Fibroblast of lung (primary cell): ENCODE measurements at regions not wholly inside any gene's neighbourhood (a gene's known extent, or its start where the extent isn't known, plus 50 kb on each side); places are given as distances from the start of the nearest gene placed in this dataset.

Experiments
- DNase-seq, 2 donors: peaks; one replicate each; pipeline versions ENCODE4 v3.0.0 to v3.0.0-alpha.2; 2010; ENCODE audit warnings: low read depth in 2 of 2
- H2AFZ ChIP-seq: 2 replicates; pipeline ENCODE4 v1.5.1; 2012; ENCODE audit warnings: low read length, control low read depth, inconsistent platforms
- H3K27ac ChIP-seq: 2 replicates; pipeline ENCODE4 v1.5.1; 2011; ENCODE audit warnings: low read length, control low read depth; ENCODE audit not compliant: insufficient read depth
- H3K27me3 ChIP-seq: 2 replicates; pipeline ENCODE4 v1.5.1; 2011; ENCODE audit warnings: mild to moderate bottlenecking, low read length; ENCODE audit not compliant: control insufficient read depth, insufficient read depth
- H3K36me3 ChIP-seq: 2 replicates; pipeline ENCODE4 v1.5.1; 2011; ENCODE audit warnings: low read length; ENCODE audit not compliant: control insufficient read depth, insufficient read depth
- H3K4me1 ChIP-seq: 2 replicates; pipeline ENCODE4 v1.5.1; 2011; ENCODE audit warnings: low read length; ENCODE audit not compliant: control insufficient read depth, insufficient read depth; ENCODE audit errors: extremely low read depth
- H3K4me2 ChIP-seq: 2 replicates; pipeline ENCODE4 v1.5.1; 2011; ENCODE audit warnings: low read length, control low read depth; ENCODE audit not compliant: insufficient read depth; ENCODE audit errors: extremely low read depth
- H3K4me3 ChIP-seq, 4 experiments: fragments of 200-600 bp in 1 of 4; sonication (generic) in 1 of 4; replicated peaks in 1 of 4; 2 replicates each; pipeline ENCODE4 v1.5.1; 2011 to 2016; ENCODE audit warnings: low read length in 4 of 4, low read depth in 3 of 4, mild to moderate bottlenecking in 3 of 4, control low read depth in 2 of 4, inconsistent platforms in 1 of 4, mixed read lengths in 1 of 4; ENCODE audit not compliant: insufficient read depth in 1 of 4; ENCODE audit errors: control extremely low read depth in 1 of 4
- H3K79me2 ChIP-seq: 2 replicates; pipeline ENCODE4 v1.5.1; 2012; ENCODE audit warnings: mild to moderate bottlenecking, low read length, inconsistent platforms; ENCODE audit not compliant: control insufficient read depth, insufficient read depth
- H3K9ac ChIP-seq: 2 replicates; pipeline ENCODE4 v1.5.1; 2011; ENCODE audit warnings: mild to moderate bottlenecking, low read length, control low read depth; ENCODE audit not compliant: insufficient read depth
- H3K9me3 ChIP-seq: 2 replicates; pipeline ENCODE4 v1.5.1; 2012; ENCODE audit warnings: low read depth, low read length; ENCODE audit not compliant: control insufficient read depth, insufficient read depth
- H4K20me1 ChIP-seq: 2 replicates; pipeline ENCODE4 v1.5.1; 2011; ENCODE audit warnings: low read length; ENCODE audit not compliant: control insufficient read depth, insufficient read depth; ENCODE audit errors: extremely low read depth
- CTCF ChIP-seq, 2 donors: IDR thresholded peaks in 1 of 2; conservative IDR thresholded peaks in 1 of 2; 1 replicate in 1 of 2; 2 replicates in 1 of 2; pipeline ENCODE4 v1.5.1; 2011 to 2012; ENCODE audit warnings: low read length in 2 of 2, control low read depth in 1 of 2, inconsistent platforms in 1 of 2, low read depth in 1 of 2, mild to moderate bottlenecking in 1 of 2
- EZH2 ChIP-seq: IDR thresholded peaks from 2 replicates; pipeline ENCODE4 v1.5.1; 2012; ENCODE audit warnings: low read length, control low read depth, mild to moderate bottlenecking; ENCODE audit errors: missing control alignments

GRCh38 chr2:5539282-5540165 lies 152.7 kb upstream of the SOX11 start:
- DNase-seq = peak in 1 of 2 donors; percentile 27
- no peak overlapping the region for H3K4me2 ChIP-seq
- no peaks in the 10 kb centered on the region for H3K79me2 ChIP-seq
- no peak overlapping the region for H3K4me3 ChIP-seq
- H3K4me1 ChIP-seq = no peaks in the 10 kb centered on the region
- no peaks in the 10 kb centered on the region for H3K27me3 ChIP-seq
- H3K27ac ChIP-seq = no peak overlapping the region
- H3K36me3 ChIP-seq = no peaks in the 10 kb centered on the region
- no peak overlapping the region for H3K9ac ChIP-seq
- H2AFZ ChIP-seq = no peak overlapping the region
- no peaks in the 10 kb centered on the region for H4K20me1 ChIP-seq
- H3K9me3 ChIP-seq = no peaks in the 10 kb centered on the region
- TF ChIP-seq EZH2 = no peak
- no peak for TF ChIP-seq CTCF (conservative IDR thresholded peaks at IDR 0.05 in 1 of 2, IDR thresholded peaks at IDR 0.05 in 1 of 2; ENCODE audit: low read depth in 1 of 2, low read length in 2 of 2)

- Histone ChIP-seq H4K20me1 (no peaks in the 10 kb centered on the region), H3K9me3 (no peaks in the 10 kb centered on the region), H3K4me2 (no peak overlapping the region), H3K4me1 (no peaks in the 10 kb centered on the region), H3K36me3 (no peaks in the 10 kb centered on the region), H3K27ac (no peak overlapping the region), H3K27me3 (no peaks in the 10 kb centered on the region), H2AFZ (no peak overlapping the region), H3K4me3 (no peak overlapping the region), H3K9ac (no peak overlapping the region), H3K79me2 (no peaks in the 10 kb centered on the region)
- DNase-seq = no peak
- TF ChIP-seq CTCF (conservative IDR thresholded peaks at IDR 0.05 in 1 of 2, IDR thresholded peaks at IDR 0.05 in 1 of 2; ENCODE audit: low read depth in 1 of 2, low read length in 2 of 2) (no peak), EZH2 (no peak)
These were observed 151.3 kb upstream of the SOX11 start for GRCh38 chr2:5540856-5541255.

GRCh38 chr2:5544205-5544786 lies 147.9 kb upstream of the SOX11 start:
- H3K4me1 ChIP-seq = no peaks in the 10 kb centered on the region
- no peaks in the 10 kb centered on the region for H3K79me2 ChIP-seq
- no peak for DNase-seq
- no peaks in the 10 kb centered on the region for H4K20me1 ChIP-seq
- H3K36me3 ChIP-seq = no peaks in the 10 kb centered on the region
- H3K4me2 ChIP-seq = no peak overlapping the region
- H3K27me3 ChIP-seq = no peaks in the 10 kb centered on the region
- no peak overlapping the region for H2AFZ ChIP-seq
- no peak overlapping the region for H3K27ac ChIP-seq
- H3K4me3 ChIP-seq = no peak overlapping the region
- TF ChIP-seq EZH2 (no peak), CTCF (conservative IDR thresholded peaks at IDR 0.05 in 1 of 2, IDR thresholded peaks at IDR 0.05 in 1 of 2; ENCODE audit: low read depth in 1 of 2, low read length in 2 of 2) (no peak)
- no peaks in the 10 kb centered on the region for H3K9me3 ChIP-seq
- no peak overlapping the region for H3K9ac ChIP-seq
